Panc1 (cell line): ENCODE measurements at regions not wholly inside any gene's neighbourhood (a gene's known extent, or its start where the extent isn't known, plus 50 kb on each side); places are given as distances from the start of the nearest gene placed in this dataset.

Experiments used
- ATAC-seq: fragments of 200-7000 bp; cut with Tn5 transposase; 2 replicates; pipeline ENCODE4 v1.9.1; 2020; ENCODE audit warnings: mild to moderate bottlenecking, moderate library complexity
- BruUV-seq: library from RNA; stranded (reverse); fragments of 400-500 nt; replicated peaks from 2 replicates; lab custom pipeline; 2021; lab: Mats Ljungman, UMichigan
- CTCF ChIA-PET: fragments of 300-600 bp; sonication (Branson Sonifier 250); formaldehyde crosslinking; loops from one replicate; lab custom pipeline; 2022; ENCODE audit warnings: antibody characterized with exemption; lab: Charles Lee
- POLR2A ChIA-PET: fragments of 300-600 bp; sonication (Branson Sonifier 250); formaldehyde crosslinking; loops from one replicate; lab custom pipeline; 2022; ENCODE audit warnings: antibody characterized with exemption; lab: Charles Lee
- DNase-seq: peaks from one replicate; pipeline ENCODE4 v3.0.0-alpha.2; 2010; ENCODE audit warnings: low read depth, low spot score
- H3K27ac ChIP-seq: 2 replicates; pipeline ENCODE4 v1.5.1; 2011; ENCODE audit warnings: mild to moderate bottlenecking, low read length, inconsistent platforms
- H3K27me3 ChIP-seq: fragments of 200-500 bp; sonication (Bioruptor generic); 2 replicates; pipeline ENCODE4 v1.6.0; 2014; ENCODE audit warnings: low read length, inconsistent platforms; ENCODE audit not compliant: control insufficient read depth, insufficient read depth
- H3K36me3 ChIP-seq: fragments of 200-500 bp; sonication (Bioruptor generic); 2 replicates; pipeline ENCODE4 v1.5.1; 2014; ENCODE audit warnings: inconsistent platforms, mild to moderate bottlenecking, low read length, moderate library complexity; ENCODE audit not compliant: control insufficient read depth, insufficient read depth
- H3K4me1 ChIP-seq: 2 replicates; pipeline ENCODE4 v1.5.1; 2011; ENCODE audit warnings: inconsistent platforms, mild to moderate bottlenecking, low read length, moderate library complexity; ENCODE audit not compliant: control insufficient read depth, insufficient read depth
- H3K4me3 ChIP-seq, 2 experiments: 2 replicates each; pipeline ENCODE4 v1.5.1; 2011 to 2012; ENCODE audit warnings: low read depth in 2 of 2, low read length in 2 of 2, mild to moderate bottlenecking in 2 of 2, inconsistent platforms in 1 of 2, moderate library complexity in 1 of 2
- H3K9me3 ChIP-seq: fragments of 200-500 bp; sonication (Bioruptor generic); 2 replicates; pipeline ENCODE4 v1.5.1; 2014; ENCODE audit warnings: low read depth, mild to moderate bottlenecking, inconsistent platforms, low read length, moderate library complexity; ENCODE audit not compliant: control insufficient read depth, insufficient read depth
- POLR2AphosphoS5 ChIP-seq: IDR thresholded peaks from 2 replicates; pipeline ENCODE4 v1.6.1; 2012; ENCODE audit warnings: mild to moderate bottlenecking, low read depth, low read length, moderate library complexity
- SIN3A ChIP-seq: IDR thresholded peaks from 2 replicates; pipeline ENCODE4 v1.6.1; 2012; ENCODE audit warnings: low read depth, mild to moderate bottlenecking, low read length, moderate library complexity, borderline replicate concordance; ENCODE audit not compliant: insufficient read depth
- TCF7L2 ChIP-seq: IDR thresholded peaks from 2 replicates; pipeline ENCODE4 v1.6.1; 2011; ENCODE audit warnings: mild to moderate bottlenecking, low read depth, low read length, inconsistent platforms
- in situ Hi-C: cut with HindIII; loops from 2 replicates; pipeline ENCODE4 v1.10.0; 2016; ENCODE audit warnings: low sequenced_read_pairs, low pct_unique_long_range_greater_than_20kb
- intact Hi-C: fragments of 100-400 bp; cut with micrococcal nuclease; formaldehyde crosslinking; loops from one replicate; pipeline ENCODE4 v1.10.0; 2022; ENCODE audit not compliant: unreplicated experiment
- TF ChIP-seq, protein P1 (sequence below): fragments of 450-650 bp; IDR thresholded peaks from 2 replicates; pipeline ENCODE4 v1.5.1; 2017; ENCODE audit warnings: mild to moderate bottlenecking
- TF ChIP-seq, protein P2 (sequence below), 2 experiments: IDR thresholded peaks; 2 replicates each; pipeline ENCODE4 v1.6.1; 2011 to 2012; ENCODE audit warnings: low read depth in 2 of 2, control low read depth in 1 of 2, low read length in 1 of 2, mild to moderate bottlenecking in 1 of 2, moderate library complexity in 1 of 2; ENCODE audit not compliant: insufficient read depth in 1 of 2

GRCh38 chr9:23573800-23574199, 252.2 kb downstream of the ELAVL2 start:
- Histone ChIP-seq H3K4me3 (no peak overlapping the region), H3K9me3 (no peaks in the 10 kb centered on the region), H3K36me3 (no peaks in the 10 kb centered on the region), H3K27ac (no peak overlapping the region), H3K27me3 (no peaks in the 10 kb centered on the region), H3K4me1 (no peaks in the 10 kb centered on the region)
- in situ Hi-C loops, result no loop called here
- ChIA-PET CTCF (no interaction called here), POLR2A (no interaction called here)
- no peak for ATAC-seq
- intact Hi-C loops, result no loop called here
- no peak for DNase-seq
- TF ChIP-seq, protein P1, sequence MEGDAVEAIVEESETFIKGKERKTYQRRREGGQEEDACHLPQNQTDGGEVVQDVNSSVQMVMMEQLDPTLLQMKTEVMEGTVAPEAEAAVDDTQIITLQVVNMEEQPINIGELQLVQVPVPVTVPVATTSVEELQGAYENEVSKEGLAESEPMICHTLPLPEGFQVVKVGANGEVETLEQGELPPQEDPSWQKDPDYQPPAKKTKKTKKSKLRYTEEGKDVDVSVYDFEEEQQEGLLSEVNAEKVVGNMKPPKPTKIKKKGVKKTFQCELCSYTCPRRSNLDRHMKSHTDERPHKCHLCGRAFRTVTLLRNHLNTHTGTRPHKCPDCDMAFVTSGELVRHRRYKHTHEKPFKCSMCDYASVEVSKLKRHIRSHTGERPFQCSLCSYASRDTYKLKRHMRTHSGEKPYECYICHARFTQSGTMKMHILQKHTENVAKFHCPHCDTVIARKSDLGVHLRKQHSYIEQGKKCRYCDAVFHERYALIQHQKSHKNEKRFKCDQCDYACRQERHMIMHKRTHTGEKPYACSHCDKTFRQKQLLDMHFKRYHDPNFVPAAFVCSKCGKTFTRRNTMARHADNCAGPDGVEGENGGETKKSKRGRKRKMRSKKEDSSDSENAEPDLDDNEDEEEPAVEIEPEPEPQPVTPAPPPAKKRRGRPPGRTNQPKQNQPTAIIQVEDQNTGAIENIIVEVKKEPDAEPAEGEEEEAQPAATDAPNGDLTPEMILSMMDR, result no peak
- TF ChIP-seq TCF7L2 (no peak), SIN3A (no peak), POLR2AphosphoS5 (no peak)
- TF ChIP-seq, protein P2, sequence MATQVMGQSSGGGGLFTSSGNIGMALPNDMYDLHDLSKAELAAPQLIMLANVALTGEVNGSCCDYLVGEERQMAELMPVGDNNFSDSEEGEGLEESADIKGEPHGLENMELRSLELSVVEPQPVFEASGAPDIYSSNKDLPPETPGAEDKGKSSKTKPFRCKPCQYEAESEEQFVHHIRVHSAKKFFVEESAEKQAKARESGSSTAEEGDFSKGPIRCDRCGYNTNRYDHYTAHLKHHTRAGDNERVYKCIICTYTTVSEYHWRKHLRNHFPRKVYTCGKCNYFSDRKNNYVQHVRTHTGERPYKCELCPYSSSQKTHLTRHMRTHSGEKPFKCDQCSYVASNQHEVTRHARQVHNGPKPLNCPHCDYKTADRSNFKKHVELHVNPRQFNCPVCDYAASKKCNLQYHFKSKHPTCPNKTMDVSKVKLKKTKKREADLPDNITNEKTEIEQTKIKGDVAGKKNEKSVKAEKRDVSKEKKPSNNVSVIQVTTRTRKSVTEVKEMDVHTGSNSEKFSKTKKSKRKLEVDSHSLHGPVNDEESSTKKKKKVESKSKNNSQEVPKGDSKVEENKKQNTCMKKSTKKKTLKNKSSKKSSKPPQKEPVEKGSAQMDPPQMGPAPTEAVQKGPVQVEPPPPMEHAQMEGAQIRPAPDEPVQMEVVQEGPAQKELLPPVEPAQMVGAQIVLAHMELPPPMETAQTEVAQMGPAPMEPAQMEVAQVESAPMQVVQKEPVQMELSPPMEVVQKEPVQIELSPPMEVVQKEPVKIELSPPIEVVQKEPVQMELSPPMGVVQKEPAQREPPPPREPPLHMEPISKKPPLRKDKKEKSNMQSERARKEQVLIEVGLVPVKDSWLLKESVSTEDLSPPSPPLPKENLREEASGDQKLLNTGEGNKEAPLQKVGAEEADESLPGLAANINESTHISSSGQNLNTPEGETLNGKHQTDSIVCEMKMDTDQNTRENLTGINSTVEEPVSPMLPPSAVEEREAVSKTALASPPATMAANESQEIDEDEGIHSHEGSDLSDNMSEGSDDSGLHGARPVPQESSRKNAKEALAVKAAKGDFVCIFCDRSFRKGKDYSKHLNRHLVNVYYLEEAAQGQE (IDR thresholded peaks at IDR 0.05; ENCODE audit: insufficient read depth in 1 of 2, low read depth in 2 of 2, low read length in 1 of 2), result no peak
- no TSS peak for BruUV-seq

GRCh38 chr9:23577611-23578010, 248.4 kb downstream of the ELAVL2 start:
- TF ChIP-seq, protein P2 (IDR thresholded peaks at IDR 0.05; ENCODE audit: insufficient read depth in 1 of 2, low read depth in 2 of 2, low read length in 1 of 2), result no peak
- no peak for TF ChIP-seq SIN3A
- TF ChIP-seq TCF7L2, result no peak
- TF ChIP-seq, protein P1, result no peak
- no peak for TF ChIP-seq POLR2AphosphoS5
- BruUV-seq, result no TSS peak
- in situ Hi-C loops, result no loop called here
- Histone ChIP-seq H3K27me3 (no peaks in the 10 kb centered on the region), H3K36me3 (no peaks in the 10 kb centered on the region), H3K27ac (no peak overlapping the region), H3K9me3 (no peaks in the 10 kb centered on the region), H3K4me3 (no peak overlapping the region), H3K4me1 (no peaks in the 10 kb centered on the region)
- CTCF ChIA-PET, result no interaction called here
- intact Hi-C loops, result no loop called here
- DNase-seq (no peak), ATAC-seq (no peak)
- POLR2A ChIA-PET, result no interaction called here
